HL-60 (cell line): ENCODE measurements at regions not wholly inside any gene's neighbourhood (a gene's known extent, or its start where the extent isn't known, plus 50 kb on each side); places are given as distances from the start of the nearest gene placed in this dataset.

Experiments
- TF ChIP-seq, protein P1 (sequence below): IDR thresholded peaks from one replicate; pipeline ENCODE4 v1.5.1; 2011; ENCODE audit warnings: low read length, control low read depth, inconsistent platforms; ENCODE audit not compliant: insufficient read depth
- TF ChIP-seq, protein P2 (sequence below): IDR thresholded peaks from 2 replicates; pipeline ENCODE4 v1.6.1; 2012; ENCODE audit warnings: low read depth; ENCODE audit not compliant: insufficient replicate concordance

DNA sequence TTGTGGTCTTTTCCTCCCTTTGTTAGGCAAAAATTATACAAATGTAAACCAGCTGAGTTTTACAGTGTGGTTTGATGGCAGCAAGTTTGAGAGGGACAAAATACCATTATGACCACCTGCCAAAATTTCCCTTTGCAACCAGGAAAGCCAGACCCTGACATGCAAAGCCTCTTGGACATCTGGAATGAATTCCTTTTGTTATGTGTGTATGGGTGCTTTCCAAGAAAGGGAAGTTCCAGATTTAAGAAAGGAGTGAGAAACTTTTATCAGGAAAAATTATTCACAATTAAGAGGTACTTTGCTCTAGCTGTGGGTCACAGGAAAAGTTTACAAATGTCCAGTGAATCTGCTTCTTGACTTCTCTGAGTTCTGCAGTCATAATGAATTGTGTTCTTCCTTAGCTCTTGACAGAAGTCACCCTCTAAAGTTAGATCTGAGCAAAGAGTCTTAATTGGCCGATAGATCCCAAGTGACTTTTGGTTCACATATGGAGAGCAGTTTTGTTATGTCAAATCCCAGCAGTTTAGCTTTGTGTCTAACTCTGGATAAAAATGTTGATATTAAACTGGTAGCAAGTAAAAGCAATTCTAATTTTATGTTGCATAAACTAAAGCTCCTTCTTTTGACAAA lies 295.9 kb upstream of the ZNF608 start:
- TF ChIP-seq, protein P1, sequence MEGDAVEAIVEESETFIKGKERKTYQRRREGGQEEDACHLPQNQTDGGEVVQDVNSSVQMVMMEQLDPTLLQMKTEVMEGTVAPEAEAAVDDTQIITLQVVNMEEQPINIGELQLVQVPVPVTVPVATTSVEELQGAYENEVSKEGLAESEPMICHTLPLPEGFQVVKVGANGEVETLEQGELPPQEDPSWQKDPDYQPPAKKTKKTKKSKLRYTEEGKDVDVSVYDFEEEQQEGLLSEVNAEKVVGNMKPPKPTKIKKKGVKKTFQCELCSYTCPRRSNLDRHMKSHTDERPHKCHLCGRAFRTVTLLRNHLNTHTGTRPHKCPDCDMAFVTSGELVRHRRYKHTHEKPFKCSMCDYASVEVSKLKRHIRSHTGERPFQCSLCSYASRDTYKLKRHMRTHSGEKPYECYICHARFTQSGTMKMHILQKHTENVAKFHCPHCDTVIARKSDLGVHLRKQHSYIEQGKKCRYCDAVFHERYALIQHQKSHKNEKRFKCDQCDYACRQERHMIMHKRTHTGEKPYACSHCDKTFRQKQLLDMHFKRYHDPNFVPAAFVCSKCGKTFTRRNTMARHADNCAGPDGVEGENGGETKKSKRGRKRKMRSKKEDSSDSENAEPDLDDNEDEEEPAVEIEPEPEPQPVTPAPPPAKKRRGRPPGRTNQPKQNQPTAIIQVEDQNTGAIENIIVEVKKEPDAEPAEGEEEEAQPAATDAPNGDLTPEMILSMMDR = no peak
- TF ChIP-seq, protein P2, sequence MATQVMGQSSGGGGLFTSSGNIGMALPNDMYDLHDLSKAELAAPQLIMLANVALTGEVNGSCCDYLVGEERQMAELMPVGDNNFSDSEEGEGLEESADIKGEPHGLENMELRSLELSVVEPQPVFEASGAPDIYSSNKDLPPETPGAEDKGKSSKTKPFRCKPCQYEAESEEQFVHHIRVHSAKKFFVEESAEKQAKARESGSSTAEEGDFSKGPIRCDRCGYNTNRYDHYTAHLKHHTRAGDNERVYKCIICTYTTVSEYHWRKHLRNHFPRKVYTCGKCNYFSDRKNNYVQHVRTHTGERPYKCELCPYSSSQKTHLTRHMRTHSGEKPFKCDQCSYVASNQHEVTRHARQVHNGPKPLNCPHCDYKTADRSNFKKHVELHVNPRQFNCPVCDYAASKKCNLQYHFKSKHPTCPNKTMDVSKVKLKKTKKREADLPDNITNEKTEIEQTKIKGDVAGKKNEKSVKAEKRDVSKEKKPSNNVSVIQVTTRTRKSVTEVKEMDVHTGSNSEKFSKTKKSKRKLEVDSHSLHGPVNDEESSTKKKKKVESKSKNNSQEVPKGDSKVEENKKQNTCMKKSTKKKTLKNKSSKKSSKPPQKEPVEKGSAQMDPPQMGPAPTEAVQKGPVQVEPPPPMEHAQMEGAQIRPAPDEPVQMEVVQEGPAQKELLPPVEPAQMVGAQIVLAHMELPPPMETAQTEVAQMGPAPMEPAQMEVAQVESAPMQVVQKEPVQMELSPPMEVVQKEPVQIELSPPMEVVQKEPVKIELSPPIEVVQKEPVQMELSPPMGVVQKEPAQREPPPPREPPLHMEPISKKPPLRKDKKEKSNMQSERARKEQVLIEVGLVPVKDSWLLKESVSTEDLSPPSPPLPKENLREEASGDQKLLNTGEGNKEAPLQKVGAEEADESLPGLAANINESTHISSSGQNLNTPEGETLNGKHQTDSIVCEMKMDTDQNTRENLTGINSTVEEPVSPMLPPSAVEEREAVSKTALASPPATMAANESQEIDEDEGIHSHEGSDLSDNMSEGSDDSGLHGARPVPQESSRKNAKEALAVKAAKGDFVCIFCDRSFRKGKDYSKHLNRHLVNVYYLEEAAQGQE = no peak
